WTC11 (cell line): ENCODE measurements at regions not wholly inside any gene's neighbourhood (a gene's known extent, or its start where the extent isn't known, plus 50 kb on each side); places are given as distances from the start of the nearest gene placed in this dataset.

Source experiments
- AFF4 ChIP-seq: sonication (generic); formaldehyde crosslinking; IDR thresholded peaks from 2 replicates; pipeline ENCODE4 v1.8.1; 2023; ENCODE audit warnings: mild to moderate bottlenecking, missing genetic modification reagents, borderline replicate concordance
- CREB1 ChIP-seq: sonication (generic); formaldehyde crosslinking; IDR thresholded peaks from 2 replicates; pipeline ENCODE4 v1.8.0; 2023; ENCODE audit warnings: mild to moderate bottlenecking, missing genetic modification reagents
- CREM ChIP-seq: sonication (generic); formaldehyde crosslinking; IDR thresholded peaks from 2 replicates; pipeline ENCODE4 v1.8.1; 2022; ENCODE audit warnings: mild to moderate bottlenecking, missing genetic modification reagents, moderate library complexity
- CTCF ChIP-seq: fragments of 200-600 bp; IDR thresholded peaks from 2 replicates; pipeline ENCODE4 v1.8.0; 2022; ENCODE audit warnings: antibody characterized with exemption
- ERG ChIP-seq: fragments of 250-450 bp; sonication (Bioruptor Pico); IDR thresholded peaks from 2 replicates; pipeline ENCODE4 v1.8.0; 2021; ENCODE audit warnings: mild to moderate bottlenecking
- FOXP4 ChIP-seq: sonication (generic); formaldehyde crosslinking; IDR thresholded peaks from 2 replicates; pipeline ENCODE4 v1.8.0; 2022; ENCODE audit warnings: mild to moderate bottlenecking, missing genetic modification reagents
- GABPB1 ChIP-seq: sonication (generic); formaldehyde crosslinking; IDR thresholded peaks from 2 replicates; pipeline ENCODE4 v1.8.1; 2023; ENCODE audit warnings: mild to moderate bottlenecking, missing genetic modification reagents
- SMAD3 ChIP-seq: sonication (generic); formaldehyde crosslinking; IDR thresholded peaks from 2 replicates; pipeline ENCODE4 v1.8.0; 2022; ENCODE audit warnings: missing genetic modification reagents, mild to moderate bottlenecking, borderline replicate concordance
- SP1 ChIP-seq: sonication (generic); formaldehyde crosslinking; conservative IDR thresholded peaks from 2 replicates; pipeline ENCODE4 v1.8.1; 2022; ENCODE audit warnings: missing genetic modification reagents
- TEAD1 ChIP-seq: sonication (generic); formaldehyde crosslinking; IDR thresholded peaks from 2 replicates; pipeline ENCODE4 v1.8.0; 2022; ENCODE audit warnings: mild to moderate bottlenecking, missing genetic modification reagents
- ZSCAN18 ChIP-seq: fragments of 250-450 bp; sonication (Bioruptor Pico); IDR thresholded peaks from 2 replicates; pipeline ENCODE4 v2.1.2; 2022; ENCODE audit warnings: mild to moderate bottlenecking, moderate library complexity

- TF ChIP-seq SP1 (CRISPR knock-in tag) (no peak), GABPB1 (no peak), CREB1 (CRISPR knock-in tag) (no peak), SMAD3 (CRISPR knock-in tag) (no peak), CTCF (no peak), CREM (CRISPR knock-in tag) (no peak), TEAD1 (no peak), ERG (CRISPR knock-in tag) (no peak), FOXP4 (CRISPR knock-in tag) (no peak), ZSCAN18 (CRISPR knock-in tag) (no peak), AFF4 (no peak)
These were observed 108.6 kb downstream of the SMIM20 start for GRCh38 chr4:26022346-26023202.
